GM04504 (cell line): ENCODE measurements at regions not wholly inside any gene's neighbourhood (a gene's known extent, or its start where the extent isn't known, plus 50 kb on each side); places are given as distances from the start of the nearest gene placed in this dataset.

ENCODE experiments used
- DNase-seq: peaks from one replicate; pipeline ENCODE4 v3.0.0-alpha.2; 2012; ENCODE audit warnings: low read depth

- DNase-seq, result no peak
Observed at GRCh38 chrX:110408949-110409588, 50.4 kb downstream of the RTL9 start.

GRCh38 chrX:110409925-110410324 lies 51.3 kb downstream of the RTL9 start:
- DNase-seq, result peak; percentile 38

- no peak for DNase-seq
Observed at GRCh38 chrX:110410603-110411002, 52.0 kb downstream of the RTL9 start.

- no peak for DNase-seq
Observed at GRCh38 chrX:110412971-110413726, 54.5 kb downstream of the RTL9 start.

GRCh38 chrX:110413727-110414124 lies 55.1 kb downstream of the RTL9 start:
- DNase-seq, result no peak

- no peak for DNase-seq
Observed at GRCh38 chrX:110414273-110414672, 55.6 kb downstream of the RTL9 start.

GRCh38 chrX:110414679-110415439 lies 56.2 kb downstream of the RTL9 start:
- peak; percentile 39 for DNase-seq

- no peak for DNase-seq
Observed at GRCh38 chrX:110415440-110416170, 57.0 kb downstream of the RTL9 start.

- DNase-seq, result no peak
Observed at GRCh38 chrX:110417128-110417527, 58.5 kb downstream of the RTL9 start.

- no peak for DNase-seq
Observed at GRCh38 chrX:110418316-110419235, 59.9 kb downstream of the RTL9 start.

GRCh38 chrX:110419512-110419911 lies 60.9 kb downstream of the RTL9 start:
- no peak for DNase-seq

GRCh38 chrX:110420771-110421499 lies 62.3 kb downstream of the RTL9 start:
- DNase-seq, result no peak

GRCh38 chrX:110421500-110422455 lies 63.1 kb downstream of the RTL9 start:
- DNase-seq, result no peak

- no peak for DNase-seq
Observed at GRCh38 chrX:110425222-110426154, 66.8 kb downstream of the RTL9 start.

- no peak for DNase-seq
Observed at GRCh38 chrX:110426155-110426504, 67.5 kb downstream of the RTL9 start.

GRCh38 chrX:110427076-110427475 lies 68.4 kb downstream of the RTL9 start:
- DNase-seq, result no peak

- no peak for DNase-seq
Observed at GRCh38 chrX:110428144-110428543, 69.5 kb downstream of the RTL9 start.
